Transverse colon (tissue), 4 donors: ENCODE measurements at regions not wholly inside any gene's neighbourhood (a gene's known extent, or its start where the extent isn't known, plus 50 kb on each side); places are given as distances from the start of the nearest gene placed in this dataset.

ENCODE experiments used
- POLR2AphosphoS5 ChIP-seq, 3 donors: sonication (generic); formaldehyde crosslinking; IDR thresholded peaks; one replicate each; pipeline ENCODE4 v1.6.1; 2016; ENCODE audit warnings: antibody characterized with exemption in 3 of 3
- TF ChIP-seq, protein P1 (sequence below), 5 experiments: fragments of 200-600 bp in 3 of 5; fragments of 450-650 bp in 2 of 5; sonication (generic) in 3 of 5; IDR thresholded peaks; 1 replicate in 2 of 5; 2 replicates in 3 of 5; pipeline ENCODE4 v1.5.1; 2016 to 2017; ENCODE audit warnings: antibody characterized with exemption in 5 of 5, inconsistent platforms in 3 of 5, mild to moderate bottlenecking in 2 of 5, moderate library complexity in 1 of 5

DNA sequence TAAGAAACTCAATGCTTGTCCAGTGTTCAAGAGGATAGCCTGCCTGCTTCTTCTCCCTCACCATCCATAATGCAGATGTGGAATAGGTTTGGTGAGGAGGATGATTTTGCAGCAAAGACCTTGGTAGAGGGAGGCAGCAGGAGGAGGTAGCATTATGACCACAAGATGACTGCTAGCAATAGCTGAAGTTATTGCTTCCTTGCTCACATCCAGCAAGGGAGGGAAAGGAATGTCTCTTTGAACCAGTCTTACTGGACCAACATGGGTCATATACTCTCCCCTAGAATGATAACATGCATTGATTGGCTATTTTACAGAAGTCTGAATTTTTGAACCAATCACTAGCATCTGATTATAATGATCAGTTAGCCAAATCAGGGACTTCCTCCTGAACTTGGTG, 607.6 kb downstream of the EBF1 start:
- TF ChIP-seq, protein P1, sequence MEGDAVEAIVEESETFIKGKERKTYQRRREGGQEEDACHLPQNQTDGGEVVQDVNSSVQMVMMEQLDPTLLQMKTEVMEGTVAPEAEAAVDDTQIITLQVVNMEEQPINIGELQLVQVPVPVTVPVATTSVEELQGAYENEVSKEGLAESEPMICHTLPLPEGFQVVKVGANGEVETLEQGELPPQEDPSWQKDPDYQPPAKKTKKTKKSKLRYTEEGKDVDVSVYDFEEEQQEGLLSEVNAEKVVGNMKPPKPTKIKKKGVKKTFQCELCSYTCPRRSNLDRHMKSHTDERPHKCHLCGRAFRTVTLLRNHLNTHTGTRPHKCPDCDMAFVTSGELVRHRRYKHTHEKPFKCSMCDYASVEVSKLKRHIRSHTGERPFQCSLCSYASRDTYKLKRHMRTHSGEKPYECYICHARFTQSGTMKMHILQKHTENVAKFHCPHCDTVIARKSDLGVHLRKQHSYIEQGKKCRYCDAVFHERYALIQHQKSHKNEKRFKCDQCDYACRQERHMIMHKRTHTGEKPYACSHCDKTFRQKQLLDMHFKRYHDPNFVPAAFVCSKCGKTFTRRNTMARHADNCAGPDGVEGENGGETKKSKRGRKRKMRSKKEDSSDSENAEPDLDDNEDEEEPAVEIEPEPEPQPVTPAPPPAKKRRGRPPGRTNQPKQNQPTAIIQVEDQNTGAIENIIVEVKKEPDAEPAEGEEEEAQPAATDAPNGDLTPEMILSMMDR (IDR thresholded peaks at IDR 0.05) = no peak
- TF ChIP-seq POLR2AphosphoS5 (IDR thresholded peaks at IDR 0.05) = no peak
